GM21367 (cell line): ENCODE measurements at regions not wholly inside any gene's neighbourhood (a gene's known extent, or its start where the extent isn't known, plus 50 kb on each side); places are given as distances from the start of the nearest gene placed in this dataset.

Experiments
- ATAC-seq: cut with Tn5 transposase; IDR thresholded peaks from one replicate; pipeline ENCODE4 v1.9.1; 2021; ENCODE audit not compliant: unreplicated experiment

GRCh38 chr12:73330584-73331351 lies 1058.6 kb downstream of the TRHDE start:
- ATAC-seq: no peak

DNA sequence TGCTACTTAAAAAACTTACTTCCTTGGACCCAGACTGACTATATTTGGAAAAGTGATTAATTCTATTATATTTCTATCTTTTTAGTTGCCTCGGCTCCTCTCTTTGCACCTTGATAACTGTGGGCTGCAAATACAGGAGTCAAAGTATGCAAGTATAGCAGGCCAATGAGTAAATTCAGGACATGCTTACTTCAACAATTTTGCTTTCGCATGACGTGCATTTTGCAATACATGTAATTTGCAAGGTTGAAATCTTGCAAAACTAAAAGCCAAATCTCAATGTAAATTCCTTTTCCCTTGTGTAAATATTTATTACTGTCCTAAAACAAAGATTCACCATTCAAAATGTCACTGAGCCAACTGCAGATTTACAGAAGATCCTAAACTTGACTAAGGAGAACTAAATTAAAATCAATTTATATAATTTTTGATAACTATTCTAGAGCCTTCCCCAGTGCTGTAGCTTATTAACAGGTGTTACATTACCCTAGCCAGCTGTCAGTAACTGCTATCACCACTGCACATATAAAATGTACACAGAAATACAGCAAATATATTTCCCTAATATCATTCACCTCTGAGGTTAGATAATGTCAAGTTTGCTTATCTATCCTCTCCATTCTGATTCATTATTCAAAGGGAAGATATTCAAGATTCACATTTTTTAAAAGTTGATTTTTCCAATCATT lies 1069.5 kb downstream of the TRHDE start:
- no peak for ATAC-seq

DNA sequence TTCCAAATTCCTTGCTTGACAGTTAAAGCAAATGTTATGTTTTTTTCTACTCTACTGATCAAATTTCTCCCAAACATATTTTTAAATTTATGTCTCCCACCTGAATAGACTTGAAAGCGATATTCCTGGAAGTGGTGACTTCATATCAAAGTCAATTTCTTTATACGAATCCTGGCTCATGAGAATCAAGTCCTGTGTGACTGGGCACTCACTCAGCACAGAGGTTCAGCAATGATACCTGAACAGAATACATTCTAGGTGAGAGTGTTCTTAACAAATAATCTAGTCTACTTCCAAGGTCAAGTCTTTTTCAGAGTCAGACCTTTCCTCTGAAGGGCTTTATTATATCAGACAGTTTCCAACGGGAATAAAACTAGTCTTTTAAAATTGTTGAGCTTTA lies 1070.6 kb downstream of the TRHDE start:
- no peak for ATAC-seq

DNA sequence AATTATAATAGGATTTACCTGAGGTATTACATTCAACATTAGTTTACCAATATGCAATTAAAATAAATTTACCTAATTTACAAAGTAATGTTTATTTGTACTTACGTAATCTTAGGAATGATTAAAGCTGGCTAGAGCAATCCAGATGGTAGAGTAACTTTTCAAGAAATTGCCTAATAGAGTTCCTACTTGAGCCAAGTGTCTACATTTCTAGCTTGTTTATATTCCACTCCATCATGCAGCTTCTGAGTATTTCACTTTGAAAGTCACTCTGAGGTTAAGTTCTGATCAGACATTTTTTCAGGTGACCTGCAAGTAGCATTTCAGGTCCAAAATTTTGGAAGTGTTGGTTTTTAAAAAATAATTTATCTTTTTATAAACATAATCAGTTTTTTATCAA lies 1080.7 kb downstream of the TRHDE start:
- ATAC-seq: no peak

DNA sequence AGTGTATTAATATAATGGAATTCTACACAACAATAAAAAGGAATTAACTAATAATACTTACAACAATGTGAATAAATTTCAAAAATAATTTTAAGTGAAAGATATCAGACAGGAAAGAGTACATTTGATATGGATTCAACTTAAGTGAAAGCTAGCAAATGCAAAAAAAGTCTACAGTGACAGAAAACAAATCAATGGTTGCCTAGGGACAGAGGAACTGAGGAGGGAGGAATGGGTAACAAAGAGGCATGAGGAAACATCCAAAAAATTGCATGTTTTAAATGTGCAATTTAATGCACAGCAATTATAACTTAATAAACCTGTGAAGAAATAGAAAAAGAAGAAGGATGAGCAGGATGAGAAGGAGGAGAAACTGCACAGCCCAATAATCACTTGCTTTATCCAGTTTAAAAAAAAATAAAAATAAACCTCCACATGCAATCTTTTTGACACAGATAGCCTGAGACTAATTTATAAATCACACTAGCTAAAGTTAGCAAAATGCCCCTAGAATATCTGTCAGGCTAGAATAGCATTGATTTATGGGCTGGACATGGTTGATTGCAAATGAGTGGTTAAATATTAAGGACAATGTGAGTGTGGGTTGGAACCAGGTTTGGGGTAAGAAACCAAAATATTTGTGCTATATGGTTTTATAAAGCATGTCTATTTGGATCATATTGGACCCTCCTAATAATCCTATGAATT lies 1089.1 kb downstream of the TRHDE start:
- ATAC-seq: no peak

GRCh38 chr12:73361864-73362230 lies 1089.7 kb downstream of the TRHDE start:
- no peak for ATAC-seq

- no peak for ATAC-seq
These were observed 1090.5 kb downstream of the TRHDE start for GRCh38 chr12:73362666-73363065.

GRCh38 chr12:73372856-73373255 lies 1100.7 kb downstream of the TRHDE start:
- no peak for ATAC-seq

- no peak for ATAC-seq
These were observed 1102.2 kb downstream of the TRHDE start for GRCh38 chr12:73374360-73374759.

DNA sequence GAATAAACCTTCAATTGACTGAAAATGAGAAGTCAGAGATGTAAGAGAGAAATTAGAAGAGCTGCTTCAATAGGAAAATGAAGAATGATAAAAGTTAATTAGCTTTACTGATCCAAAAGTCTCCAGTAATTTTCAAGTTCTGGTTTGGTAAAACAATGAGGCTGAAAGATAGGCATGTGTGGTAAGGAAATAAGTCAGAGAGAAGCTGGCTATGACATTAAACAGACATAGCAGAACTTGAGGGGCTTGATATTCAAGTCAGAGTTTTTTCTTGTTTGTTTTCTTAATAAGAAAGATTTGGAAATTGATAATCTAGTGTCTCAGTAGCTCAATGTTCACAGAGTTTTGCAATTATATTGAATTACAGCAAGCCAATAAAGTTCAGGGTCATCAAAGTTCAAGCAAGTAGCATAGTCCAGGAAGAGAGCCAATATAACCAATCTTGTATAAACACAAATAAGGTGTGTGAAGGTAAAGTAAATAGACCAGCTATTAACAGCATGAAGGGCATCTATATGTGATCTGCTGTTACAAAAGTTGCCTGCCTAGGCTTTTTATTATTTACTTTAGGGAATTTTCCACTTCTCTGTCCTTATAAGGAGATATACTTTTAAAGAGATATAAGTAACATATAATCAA lies 1111.5 kb downstream of the TRHDE start:
- no peak for ATAC-seq

DNA sequence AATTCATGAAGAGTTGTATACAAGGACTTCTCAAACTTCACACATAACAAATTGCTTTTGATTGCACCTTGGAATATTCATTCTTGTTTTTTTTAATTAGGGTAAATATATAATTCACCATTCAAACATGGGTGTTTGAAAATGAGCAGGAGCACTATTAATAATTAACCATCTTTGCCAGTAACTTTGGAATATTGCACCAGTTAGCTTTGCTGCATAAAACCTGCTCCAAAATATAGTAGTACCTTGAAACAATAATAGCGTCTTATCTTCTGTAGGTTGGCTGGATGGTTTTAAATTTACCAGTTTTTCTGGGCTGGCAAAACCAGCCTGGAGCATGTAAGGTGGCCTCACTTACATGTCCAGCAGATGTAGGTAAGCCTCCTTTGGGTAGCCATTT lies 1112.4 kb downstream of the TRHDE start:
- no peak for ATAC-seq

DNA sequence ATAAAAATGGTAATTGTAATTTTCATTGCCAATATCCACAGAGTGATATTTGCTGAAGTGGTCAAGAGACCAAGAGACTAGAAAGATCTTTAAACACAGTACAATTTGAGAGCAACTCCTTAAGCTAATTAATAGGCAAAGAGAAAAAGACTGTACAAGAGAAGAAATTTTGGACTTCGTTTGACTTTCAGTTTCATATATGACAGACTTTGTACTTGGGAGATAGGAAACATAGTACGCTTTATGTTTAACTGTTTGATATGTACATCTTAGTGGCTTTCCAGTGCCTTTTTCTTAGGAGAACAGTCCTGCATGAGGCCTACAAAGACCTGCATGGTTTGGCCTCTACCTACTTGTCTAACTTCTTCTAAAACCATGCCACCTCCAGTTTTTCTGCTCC lies 1118.1 kb downstream of the TRHDE start:
- ATAC-seq: no peak

- ATAC-seq: no peak
These were observed 1124.6 kb upstream of the ATXN7L3B start for GRCh38 chr12:73413051-73413450.

DNA sequence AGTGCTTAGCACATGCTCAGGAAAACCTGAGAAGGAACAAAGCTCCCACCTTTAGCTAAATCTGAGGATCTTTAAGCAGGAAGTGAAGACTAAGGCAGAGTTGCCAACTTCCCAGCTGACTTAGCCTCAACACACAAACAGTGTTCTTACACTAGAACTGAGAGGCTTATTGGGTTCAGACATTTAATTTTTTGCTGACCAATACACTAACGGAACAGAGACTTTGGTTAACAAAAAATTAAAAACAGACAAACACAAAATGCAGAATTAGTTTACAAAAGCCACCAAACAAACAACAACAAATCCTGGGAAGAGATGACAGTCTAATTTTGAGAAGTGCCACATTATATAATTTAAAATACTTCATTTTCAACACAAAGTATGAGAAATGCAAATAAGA lies 1123.7 kb upstream of the ATXN7L3B start:
- no peak for ATAC-seq

DNA sequence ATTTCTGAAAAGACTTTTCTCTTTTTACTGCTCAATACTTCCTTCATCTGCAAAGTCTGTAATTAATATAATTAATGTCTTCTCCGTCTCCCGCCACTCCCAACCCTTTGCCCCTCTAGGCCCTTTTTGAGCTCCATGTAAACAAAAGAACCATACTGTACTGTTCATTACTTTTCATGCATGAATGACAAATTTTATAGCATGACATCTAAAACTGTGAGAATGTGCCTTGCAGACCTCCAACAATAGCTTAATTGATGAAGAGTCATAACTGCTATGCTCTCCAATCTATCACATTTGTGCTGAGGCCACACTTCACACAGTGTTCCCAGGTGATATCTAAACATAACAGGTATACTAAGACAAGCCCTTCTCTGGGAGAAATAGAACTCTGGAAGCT lies 1122.7 kb upstream of the ATXN7L3B start:
- ATAC-seq: no peak

DNA sequence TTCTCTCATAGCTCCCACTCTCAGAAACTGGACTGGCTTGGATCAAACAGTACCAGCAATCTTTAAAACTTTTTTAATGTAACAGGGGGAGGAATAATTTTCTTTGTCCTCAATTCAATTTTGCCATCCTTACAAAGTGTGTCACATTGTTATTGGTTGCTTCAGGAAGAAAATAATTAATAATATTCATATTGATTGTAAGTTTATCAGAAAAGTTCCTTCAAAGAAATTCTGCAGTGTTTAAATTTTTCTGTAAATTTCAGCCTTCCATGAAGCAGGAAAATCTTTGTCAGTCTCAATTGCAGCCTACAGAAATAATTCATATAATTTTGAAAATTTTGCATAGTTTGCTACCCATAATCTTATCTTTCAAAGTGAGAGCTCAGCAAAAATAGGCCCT lies 1119.1 kb upstream of the ATXN7L3B start:
- no peak for ATAC-seq

DNA sequence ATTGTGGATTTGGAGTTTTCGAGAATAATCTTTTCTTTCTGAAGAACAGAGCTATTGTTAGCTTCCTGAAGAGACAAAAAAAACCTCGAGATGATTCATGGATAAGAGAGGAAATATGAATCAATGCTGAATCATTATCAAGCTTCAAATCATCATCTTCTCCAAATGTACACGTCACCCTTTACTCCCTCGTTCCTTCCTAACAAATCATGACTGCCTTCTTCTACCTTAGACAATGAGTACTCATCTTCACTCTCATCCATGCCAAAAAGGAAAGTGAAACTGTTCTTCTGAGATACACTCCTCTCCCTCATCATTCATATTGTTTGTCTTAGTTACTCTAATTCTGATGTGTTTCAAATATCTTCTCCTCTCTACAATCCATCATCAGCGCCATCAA lies 1115.8 kb upstream of the ATXN7L3B start:
- ATAC-seq: no peak

DNA sequence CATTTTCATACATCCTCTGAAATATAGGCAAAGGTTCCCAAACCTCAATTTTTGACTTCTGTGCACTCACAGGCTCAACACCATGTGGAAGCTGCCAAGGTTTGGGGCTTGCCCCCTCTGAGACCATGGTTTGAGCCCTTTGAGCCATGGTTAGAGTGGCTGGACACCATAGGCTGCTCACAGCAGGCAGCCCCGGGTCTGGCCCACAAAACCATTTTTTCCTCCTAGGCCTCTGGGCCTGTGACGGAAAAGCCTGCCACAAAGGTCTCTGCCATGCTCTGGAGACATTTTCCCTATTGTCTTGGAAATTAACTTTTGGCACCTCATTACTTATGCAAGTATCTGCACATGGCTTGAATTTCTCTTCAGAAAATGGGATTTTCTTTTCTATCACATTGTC lies 1113.2 kb upstream of the ATXN7L3B start:
- no peak for ATAC-seq

DNA sequence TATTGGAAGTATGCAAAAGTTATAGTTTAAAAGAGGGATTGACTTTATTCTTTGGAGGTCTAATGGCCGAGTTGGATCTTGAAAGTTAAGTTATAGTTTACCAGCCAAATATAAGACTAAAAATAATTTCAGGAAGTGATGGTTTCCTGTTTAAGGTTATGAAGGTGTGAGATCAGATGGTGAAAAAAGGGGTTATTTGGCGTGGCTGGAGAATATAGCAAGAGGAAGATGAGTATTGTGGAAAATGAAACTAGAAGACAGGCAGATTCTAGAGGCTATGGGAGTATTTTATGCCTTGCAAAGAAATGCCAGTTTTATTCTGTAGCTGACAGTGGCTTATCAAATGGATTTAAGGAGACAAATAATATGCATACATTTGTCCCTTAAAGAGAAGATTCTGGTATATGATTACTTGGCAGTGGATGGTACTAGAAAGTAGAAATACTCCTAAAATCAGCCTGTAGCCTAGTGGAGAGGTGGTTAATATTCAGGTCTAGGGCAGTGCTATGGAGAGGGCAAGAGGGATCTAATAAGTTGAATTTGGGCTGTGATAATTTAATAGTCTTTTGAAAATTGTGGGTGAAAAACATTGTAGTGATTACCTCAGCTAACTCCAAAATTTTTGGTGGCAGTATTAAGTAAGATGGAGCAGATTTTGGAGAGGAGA lies 1091.8 kb upstream of the ATXN7L3B start:
- peak; percentile 79 for ATAC-seq

DNA sequence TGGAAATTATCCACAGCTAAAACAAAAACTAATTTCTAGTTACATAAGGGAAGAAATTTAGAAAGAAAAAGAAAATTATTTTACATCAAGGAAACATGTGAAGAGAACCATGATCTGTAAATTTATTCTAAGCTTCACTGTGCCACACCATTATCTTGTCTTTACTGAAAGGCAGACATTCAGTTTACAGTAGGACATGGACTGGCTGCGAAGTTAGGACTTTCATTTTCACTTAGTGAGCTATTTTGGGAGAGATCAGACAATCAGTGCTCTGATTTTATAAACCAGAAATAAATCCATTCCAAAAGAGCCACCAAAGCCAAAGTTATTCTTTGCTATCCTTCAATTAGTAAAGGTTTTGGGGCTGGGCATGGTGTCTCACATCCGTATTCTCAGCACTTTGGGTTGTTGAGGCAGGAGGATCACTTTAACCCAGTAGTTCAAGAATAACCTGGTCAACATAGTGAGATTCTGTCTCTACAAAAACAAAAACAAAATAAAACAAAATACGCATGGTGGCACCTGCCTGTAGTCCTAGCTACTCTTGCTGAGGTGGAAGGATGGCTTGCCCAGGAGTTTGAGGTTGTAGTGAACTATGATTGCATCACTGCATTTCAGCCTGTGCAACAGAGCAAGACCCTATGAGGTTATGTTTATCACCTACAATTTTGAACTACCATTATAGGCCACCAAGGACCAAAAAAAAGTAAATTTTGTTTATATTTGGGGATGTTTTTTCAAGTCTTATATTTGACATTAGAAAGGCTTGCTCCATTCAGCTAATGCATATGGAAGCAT lies 1084.8 kb upstream of the ATXN7L3B start:
- no peak for ATAC-seq
